Activated CD8-positive, alpha-beta memory T cell treated with anti-CD3 and anti-CD28 coated beads for 1 hour (primary cell): ENCODE measurements at regions not wholly inside any gene's neighbourhood (a gene's known extent, or its start where the extent isn't known, plus 50 kb on each side); places are given as distances from the start of the nearest gene placed in this dataset.

Experiments
- DNase-seq, 2 donors: peaks; one replicate each; pipeline ENCODE4 v3.0.0-alpha.2; 2020; ENCODE audit warnings: low read depth in 1 of 2; ENCODE audit errors: extremely low read depth in 1 of 2

DNA sequence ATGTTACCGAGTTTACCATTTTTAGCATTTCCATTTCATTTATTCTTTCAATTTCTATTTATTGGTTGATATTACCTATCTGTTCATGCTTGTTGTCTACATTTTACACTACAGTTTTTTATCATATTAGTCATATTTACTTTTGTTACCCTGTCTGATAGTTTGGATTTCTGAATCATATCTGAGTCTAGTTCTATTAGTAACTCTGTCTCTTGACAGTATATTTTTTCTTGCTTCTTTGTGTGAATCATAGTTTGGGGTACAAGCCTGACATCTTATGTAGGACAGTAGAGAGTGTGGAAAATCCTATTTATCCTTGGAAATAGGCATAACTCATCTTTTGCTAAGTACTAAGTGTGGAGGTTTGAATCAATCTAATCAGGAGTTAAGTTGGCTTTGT is 263.9 kb upstream of the SESN3 start:
- no peak for DNase-seq

DNA sequence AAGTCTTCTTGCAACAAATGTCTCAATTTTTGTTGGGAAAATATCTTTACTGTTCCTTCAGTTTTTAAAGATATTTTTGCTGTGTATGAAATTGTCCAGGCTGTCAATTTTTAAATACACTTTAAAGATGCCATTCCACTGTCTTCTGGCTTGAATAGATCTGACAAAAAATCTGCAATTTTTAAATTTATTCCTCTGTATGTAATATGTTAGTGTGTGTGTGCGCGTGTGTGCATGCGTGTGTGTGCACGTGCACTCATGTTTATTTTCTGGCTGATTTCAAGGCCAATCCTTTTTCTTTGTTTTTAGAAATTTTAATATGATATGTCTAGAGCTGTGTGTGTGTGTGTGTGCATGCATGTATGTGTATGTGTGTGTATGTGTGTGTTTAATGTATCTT is 263.2 kb upstream of the SESN3 start:
- DNase-seq, result no peak

DNA sequence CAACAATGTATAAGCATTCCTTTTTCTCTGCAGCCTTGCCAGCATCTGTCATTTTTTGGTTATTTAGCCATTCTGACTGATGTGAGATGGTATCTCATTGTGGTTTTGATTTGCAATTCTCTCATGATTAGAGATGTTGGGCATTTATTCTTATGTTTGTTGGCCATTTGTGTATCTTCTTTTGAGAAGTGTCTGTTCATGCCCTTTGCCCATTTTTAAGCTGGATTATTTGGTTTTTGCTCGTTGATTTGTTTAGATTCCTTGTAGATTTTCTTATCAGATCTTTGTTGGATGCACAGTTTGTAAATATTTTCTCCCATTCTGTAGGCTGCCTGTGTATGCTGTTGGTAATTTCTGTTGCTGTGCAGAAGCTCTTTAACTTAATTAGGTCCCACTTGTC is 259.6 kb upstream of the SESN3 start:
- no peak for DNase-seq

DNA sequence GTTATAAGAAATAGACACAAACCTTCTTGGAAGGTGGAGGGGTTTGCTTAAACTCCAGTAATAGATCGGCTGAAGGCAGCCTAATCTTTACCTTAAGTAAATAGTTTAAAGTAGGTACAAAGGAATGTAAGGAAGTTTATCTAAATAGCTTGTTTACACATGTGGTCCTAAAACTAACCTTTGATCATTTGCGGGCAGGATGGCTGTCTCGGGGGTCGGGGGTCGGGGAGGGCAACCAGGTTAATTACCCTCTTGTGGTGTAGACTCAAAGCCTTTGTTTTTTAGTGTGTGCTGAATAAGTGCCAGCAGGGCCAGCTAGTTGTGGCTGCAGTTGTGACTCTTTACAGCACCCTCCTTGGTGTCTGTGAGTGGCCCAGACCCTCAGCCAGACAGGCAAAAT is 256.9 kb upstream of the SESN3 start:
- no peak for DNase-seq

DNA sequence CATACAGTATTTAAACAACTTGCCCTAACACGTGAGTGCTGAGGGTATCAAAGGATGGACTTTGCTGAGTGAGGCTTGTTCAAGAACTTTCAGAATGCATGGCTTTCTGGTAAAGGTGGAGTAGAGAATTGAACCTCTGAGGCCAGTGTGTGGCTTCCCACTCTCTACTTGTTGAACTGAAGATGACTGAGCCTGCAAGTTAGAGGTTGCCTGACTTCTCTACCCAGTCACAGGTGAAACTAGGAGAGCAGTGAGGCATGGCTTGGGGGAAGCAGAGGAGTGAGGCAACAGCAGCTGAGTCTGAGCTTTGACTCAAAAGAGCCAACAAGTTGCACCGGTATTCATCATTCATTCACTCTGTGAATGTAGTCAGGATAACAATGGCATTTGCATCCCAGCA is 256.4 kb upstream of the SESN3 start:
- DNase-seq, result no peak

DNA sequence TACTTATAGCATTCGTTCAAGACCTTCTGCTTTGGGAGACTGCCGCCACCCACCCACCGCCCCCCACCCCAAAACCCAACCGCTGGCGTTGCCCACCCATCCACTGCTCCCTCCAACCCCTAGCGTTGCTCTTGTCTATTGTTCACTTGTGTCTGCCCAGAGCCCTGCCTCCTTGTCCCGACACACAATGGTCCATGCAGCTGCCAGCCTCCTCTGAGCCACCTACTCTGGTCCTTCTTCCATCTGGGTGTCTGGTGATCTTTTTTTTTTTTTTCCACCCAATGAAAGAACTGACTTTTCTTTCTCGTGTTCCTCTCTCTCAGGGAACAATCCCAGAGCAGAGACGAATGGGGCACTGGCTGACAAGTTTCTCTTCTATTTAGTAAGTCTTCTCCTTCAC is 256.0 kb upstream of the SESN3 start:
- DNase-seq, result no peak

DNA sequence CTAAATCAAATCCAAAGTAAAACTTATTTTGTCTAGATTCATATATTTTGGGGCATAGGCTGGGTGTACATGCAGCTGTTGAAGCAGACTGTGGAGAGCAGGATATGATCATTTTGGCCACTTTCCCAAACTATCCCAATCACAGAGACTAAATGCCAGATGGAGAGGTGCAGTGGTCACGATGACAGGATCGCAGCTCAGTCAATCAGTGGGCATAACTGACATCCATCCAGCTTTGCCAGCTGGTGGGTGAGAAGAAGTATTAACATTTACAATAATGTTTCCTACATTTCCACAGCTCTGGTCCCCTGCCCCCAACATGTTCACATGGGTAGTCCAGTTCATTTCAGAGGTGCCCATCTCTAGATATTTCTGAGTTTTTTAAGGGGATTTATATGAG is 255.5 kb upstream of the SESN3 start:
- DNase-seq, result no peak

DNA sequence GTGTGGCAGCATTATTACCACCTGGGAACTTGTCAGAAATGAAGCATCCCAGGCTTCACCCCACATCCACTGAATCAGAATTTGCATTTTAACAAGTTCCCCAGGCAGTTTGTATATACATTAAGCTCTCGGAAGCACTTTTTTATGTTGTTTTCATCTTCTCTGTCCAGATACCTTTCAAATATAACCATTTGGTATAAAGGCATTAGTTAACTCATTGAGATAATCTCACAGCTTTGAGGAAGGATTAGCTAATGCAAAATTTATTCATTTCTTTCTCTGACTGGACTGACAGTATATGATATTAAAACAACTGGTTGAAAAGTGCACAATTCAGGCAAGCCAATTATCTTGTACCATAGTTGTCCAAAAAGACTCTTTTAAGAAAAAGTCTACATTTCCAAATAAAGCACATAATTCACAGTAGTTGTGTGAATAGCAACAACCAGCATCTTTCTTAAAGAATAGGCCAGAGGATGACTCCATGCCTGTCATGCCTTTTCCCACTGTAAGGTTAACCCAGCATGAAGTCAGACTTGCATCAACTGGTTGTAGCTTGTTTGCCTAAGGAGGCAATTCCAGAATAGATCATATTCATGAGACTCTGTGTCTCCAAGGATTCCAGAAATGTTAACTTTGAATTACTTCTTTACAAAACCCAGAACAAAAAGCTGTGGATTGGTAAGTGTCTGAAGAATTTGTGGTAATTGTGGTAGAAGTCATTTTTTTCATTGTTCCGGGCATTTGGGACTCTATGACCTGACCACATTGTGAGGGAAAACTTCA is 254.3 kb upstream of the SESN3 start:
- no peak for DNase-seq

DNA sequence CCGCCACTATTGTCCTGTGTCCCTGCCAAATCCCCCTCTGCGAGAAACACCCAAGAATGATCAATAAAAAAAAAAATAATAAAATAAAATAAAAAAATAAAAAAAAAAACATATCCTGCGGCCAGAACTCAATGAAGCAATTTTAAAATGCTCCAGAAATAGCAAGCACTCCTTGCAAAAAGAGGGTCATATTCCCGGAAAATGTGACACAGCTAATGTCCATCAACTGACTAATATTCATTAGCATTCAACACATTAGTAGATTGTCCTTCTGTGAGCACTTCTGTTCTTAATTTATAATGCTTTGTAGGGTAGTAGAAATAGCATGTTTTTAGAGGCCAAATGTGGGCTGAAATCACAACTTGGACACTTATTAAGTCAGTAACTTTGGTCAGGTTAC is 252.3 kb upstream of the SESN3 start:
- DNase-seq, result no peak

DNA sequence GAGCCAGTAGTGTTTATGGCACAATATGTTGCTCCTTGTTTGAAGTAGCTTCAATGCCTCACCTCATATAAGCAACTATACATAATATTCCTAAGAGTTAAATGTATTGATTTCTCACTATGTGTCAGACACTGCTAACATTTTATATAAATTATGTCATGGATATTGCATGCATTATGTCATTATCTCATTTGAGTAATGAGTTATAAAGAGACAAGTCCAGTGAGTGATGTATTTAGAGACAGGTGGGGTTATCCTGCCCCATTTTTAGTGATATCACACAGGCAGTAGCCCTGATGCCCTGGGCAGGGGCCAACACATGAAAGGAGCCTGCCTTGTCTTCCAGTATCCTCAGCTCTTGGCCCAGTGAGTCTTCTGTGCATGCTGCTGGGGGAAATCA is 247.0 kb upstream of the SESN3 start:
- DNase-seq, result no peak

DNA sequence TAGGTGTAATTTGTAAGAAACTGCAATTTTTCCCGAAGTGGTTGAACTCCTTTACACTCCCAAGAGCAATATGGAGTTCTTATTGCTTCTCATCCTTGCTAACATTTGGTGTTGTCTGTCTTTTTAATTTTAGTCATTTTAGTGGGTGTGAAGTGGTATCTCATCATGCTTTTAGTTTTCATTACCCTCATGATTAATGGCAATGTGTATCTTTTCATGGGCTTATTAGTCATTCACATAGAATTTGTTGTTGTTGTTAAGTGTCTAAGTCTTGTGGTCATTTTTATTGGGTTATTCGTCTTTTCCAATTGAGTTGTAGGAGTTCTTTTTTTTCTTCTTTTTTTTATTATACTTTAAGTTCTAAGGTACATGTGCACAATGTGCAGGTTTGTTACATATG is 238.3 kb upstream of the SESN3 start:
- DNase-seq, result no peak

DNA sequence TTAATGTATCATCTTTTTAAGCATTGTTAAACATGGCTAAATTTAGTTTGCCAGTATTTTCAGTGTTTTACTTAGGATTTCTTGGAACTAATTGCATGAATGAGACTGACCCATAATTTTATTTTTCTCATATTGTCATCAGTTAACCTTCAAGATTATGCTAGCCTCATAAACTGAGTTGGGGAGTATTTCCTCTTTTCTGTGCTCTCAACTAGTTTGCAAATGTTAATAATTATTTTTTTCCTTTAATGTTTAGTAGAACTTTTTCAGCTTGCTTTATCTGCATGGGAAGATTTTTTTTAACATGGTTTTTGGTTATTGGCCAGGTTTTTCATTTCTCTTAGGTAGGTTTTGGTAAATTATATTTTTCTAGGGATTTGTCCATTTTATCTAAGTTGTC is 235.4 kb upstream of the SESN3 start:
- DNase-seq, result no peak

DNA sequence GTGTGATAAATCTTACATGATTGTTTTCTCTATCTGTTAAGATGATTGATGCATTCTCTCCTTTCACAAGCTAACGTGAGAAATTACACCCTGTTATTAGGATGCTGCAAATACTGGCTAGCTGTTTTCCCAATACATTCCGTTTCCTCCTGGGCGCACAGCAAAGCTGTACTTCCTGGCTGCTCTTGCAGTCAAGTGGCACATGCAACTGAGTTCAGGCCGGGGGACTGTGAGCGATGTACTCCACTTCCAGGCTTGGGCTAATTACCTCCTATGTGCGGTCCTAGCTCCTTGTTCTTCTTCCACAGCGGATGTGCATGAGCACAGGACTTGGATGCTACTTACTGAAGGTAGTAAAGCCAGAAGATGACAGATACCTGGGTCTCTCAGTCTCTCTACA is 234.9 kb upstream of the SESN3 start:
- DNase-seq, result no peak

DNA sequence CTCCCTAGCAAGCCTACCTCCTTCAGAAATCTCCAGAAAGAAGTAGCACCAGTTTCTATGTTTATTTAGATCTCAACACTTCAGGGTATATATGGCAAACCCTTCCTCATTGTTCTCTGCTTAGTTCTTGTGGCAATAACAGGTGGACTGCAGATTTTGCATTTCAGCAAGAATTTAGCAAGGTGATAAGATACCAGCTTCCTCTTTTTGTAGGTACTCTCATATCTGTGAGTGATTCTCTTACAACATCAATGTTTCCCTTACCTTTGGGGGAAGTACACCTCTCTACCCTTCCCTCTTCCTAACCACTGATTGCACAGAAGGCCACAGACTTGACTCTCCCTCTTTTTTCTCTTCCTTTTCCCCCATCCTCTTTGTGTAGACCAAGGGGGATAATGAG is 230.9 kb upstream of the SESN3 start:
- DNase-seq, result no peak

DNA sequence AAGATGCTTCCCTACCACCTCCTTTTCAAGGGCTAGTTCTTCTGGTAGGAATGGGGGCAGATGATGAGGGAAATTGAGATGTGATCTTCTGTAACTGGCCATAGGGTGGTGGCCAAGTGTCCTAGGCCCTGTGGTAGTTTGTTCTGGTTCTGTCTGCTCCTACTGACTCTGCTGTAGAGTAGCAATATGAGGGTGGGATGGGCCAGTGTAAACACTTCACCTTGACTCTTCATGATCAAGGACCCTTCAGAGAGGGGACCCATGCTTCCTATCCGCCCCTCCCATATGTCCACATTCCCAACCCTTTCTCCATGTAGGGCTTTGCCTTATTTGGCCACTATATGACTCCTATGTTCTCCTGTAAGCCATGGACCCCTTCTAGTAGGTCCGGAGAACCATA is 230.3 kb upstream of the SESN3 start:
- no peak for DNase-seq

DNA sequence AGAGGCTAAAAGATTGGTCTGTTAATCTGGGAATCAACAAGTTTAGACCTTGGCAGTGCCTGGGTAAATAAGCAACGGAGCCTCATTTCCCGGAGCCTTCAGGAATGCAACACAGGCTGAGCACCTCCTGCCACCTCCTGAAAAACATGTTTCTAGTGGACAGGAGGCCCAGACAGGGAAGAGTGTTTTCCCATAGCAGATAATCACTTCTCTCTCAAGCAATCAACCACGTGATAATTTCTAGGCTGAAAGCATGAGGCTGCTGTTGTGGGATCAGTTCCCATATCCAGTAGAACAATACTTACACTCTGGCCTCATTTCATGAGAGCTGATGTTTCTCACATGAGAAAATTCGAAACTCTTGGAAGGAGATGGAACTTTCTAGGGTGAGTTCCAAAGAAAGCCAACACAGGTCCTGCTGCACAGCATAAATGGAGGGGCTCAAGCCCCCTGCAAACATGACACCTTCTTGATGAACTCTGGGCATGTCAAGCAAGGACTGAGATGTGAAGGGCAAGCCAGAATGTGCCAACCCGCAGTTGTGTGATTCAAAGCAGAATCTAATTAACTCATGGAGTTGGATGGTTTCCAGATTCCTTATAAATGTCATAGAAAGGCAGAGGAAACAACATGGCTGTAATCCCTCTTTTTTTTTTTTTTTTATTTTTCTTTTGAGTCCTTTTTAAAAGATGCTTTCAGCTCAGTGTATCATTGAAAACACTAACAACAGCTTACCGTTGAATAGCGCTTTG is 228.5 kb upstream of the SESN3 start:
- no peak for DNase-seq

DNA sequence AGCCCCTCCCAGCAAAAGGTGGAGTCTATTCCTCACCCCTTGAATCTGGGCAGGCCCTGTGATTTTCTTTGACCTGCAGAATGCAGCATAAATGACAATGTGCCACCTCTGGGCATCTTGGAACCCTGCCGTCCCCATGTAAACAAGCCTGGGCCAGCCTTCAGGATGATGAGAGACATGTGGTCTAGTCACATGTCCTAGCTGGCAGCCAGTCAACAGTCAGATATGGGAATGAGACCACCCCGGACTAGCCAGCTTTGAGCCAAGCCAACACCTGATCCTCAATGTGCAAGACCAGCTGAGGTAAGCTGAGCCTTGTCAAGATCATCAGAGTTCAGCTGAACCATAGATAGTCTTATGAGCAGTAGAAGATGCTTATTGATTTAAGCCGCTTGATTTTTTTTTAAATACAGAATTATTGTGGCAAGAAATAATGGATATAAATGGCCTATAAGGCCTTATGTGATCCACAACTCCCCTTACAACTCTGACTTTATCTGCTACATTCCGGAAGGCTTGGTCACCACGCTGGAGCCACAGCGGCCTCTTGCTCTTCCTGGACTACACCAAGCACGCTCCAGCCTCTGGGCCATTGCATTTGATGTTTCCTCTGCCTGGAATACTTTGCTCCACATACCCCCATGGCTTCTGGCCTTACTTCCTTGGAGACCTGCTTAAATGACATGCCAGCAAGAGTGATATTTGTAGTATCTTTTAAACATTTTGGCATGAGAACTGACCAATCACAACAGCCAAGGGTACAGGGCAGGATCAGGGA is 225.9 kb upstream of the SESN3 start:
- DNase-seq, result no peak

DNA sequence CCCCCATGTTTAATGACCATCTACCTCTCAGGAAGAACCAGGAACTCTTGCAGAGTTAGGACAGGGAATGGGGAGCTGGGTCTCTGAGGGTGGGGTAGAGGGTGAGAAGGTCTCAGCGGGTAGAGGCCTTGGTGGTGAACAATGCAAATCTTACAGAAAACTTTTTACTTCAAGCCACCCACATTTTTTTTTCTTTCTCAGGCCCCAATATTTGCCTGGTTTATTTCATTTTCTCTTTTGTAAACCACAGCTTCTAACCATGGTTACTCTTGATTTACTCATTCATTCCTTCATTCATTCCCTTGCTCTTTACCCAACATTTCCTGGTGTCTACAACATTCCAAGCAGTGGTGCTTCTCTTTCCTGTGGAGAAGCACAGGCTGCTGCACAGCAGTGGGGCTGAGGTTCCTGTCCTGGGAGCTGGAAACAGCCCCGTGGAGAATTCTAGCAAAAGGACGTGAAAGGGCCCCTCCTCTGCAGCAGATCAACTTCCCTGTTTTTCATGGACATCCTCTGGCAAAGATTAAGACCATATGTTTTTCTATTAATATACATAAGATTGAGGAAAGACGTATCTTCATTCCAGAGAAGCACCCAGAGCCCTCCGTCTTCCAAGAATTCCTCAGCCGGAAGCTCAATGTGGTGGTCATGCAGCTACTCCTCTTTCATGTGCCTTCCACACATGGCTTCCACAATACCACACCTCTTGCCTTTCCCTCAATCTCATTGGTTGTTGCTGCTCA is 224.4 kb upstream of the SESN3 start:
- DNase-seq, result no peak

DNA sequence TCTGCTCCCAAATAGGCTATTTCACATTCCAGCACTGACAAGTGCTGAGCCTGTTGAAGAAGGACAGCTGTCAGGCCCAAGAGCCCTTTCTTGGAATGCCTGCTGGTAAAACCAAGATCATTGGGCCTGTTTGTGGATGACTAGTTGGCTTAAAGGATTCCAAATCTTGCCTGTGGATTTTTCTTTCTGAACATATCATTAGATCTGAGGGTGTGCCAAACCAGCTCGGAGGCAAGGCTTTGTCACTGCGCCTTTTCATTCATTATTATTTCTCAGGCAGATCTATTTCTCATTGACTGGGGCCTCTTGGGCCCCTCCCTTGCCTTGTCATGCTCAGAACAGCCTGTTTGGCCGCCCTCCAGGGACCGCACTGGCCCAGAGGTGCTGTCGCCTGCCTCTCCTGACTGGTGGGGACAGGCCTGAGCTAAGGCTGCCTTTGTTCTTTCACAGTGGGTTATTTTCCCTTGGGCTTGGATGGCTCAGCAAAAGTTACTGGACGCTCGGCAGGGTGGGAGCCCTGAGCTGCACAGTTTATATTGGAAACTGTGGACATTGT is 222.7 kb upstream of the SESN3 start:
- DNase-seq, result no peak

DNA sequence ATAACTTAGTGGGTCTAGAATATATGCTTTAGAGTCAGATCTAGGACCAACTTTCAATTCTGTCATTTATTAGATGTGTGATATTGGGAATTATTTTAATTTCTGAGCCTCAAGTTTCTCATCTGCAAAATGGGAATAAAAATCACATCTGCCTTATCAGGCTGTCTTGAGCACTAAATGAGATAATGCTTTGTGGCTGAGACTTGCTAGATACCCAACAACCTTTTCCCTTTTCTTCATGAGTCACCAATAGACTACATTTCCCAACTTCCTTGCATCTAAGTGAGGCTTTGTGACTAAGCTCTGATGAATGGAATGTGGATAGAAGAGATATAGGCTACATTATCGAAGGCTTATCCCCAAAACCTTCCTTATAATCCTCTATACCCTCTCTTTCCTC is 220.7 kb upstream of the SESN3 start:
- no peak for DNase-seq

DNA sequence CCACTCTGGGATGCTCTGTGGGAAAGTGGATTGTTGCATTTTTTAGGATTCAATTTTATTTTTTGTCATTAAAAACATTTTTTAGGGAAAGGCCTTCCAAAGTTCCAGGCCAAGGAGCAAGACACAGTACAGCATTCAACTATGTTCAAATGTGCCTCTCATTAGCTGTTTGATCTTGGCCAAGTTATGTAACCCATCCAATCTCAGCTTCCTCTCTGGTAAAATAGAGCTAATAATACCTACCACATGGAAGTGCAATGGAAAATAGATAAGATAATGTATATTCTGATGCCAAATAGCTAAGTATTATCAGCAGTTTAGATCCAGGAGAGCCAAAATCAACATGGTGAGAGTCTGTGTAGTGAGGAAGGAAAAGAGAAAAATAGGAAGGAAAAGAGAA is 220.3 kb upstream of the SESN3 start:
- DNase-seq, result no peak
